GM12878 (cell line): ENCODE measurements at regions not wholly inside any gene's neighbourhood (a gene's known extent, or its start where the extent isn't known, plus 50 kb on each side); places are given as distances from the start of the nearest gene placed in this dataset.

ENCODE experiments used
- ATAC-seq: fragments of 200-7000 bp; cut with Tn5 transposase; 3 replicates; pipeline ENCODE4 v1.9.1; 2020; ENCODE audit warnings: mild to moderate bottlenecking, moderate library complexity
- BruUV-seq: library from RNA; stranded (reverse); fragments of 400-500 nt; replicated peaks from 2 replicates; lab custom pipeline; 2021; lab: Mats Ljungman, UMichigan
- CTCF ChIA-PET: fragments of 300-600 bp; sonication (Branson Sonifier 250); formaldehyde crosslinking; extraction: SDS; loops from one replicate; lab custom pipeline; 2021; ENCODE audit warnings: inconsistent platforms; lab: Yijun Ruan, JAX
- POLR2A ChIA-PET: fragments of 350-600 bp; formaldehyde crosslinking; extraction: SDS; loops from one replicate; lab custom pipeline; 2021; ENCODE audit warnings: inconsistent platforms; lab: Charles Lee
- RAD21 ChIA-PET: fragments of 300-600 bp; sonication (Branson Sonifier 250); formaldehyde crosslinking; loops from one replicate; lab custom pipeline; 2023; ENCODE audit warnings: antibody characterized with exemption; ENCODE audit not compliant: unreplicated experiment; lab: Charles Lee
- SMC1A ChIA-PET: fragments of 300-600 bp; sonication (Branson Sonifier 250); formaldehyde crosslinking; loops from one replicate; lab custom pipeline; 2023; ENCODE audit not compliant: unreplicated experiment, uncharacterized antibody; lab: Charles Lee
- DNase-seq: peaks from one replicate; pipeline ENCODE4 v3.0.0-alpha.2; 2011; ENCODE audit warnings: low read depth, low spot score
- FAIRE-seq: peaks from 3 replicates; lab custom pipeline; 2011; peaks lifted over from hg19 to GRCh38; lab: Jason Lieb, UNC
- H2AFZ ChIP-seq: 2 replicates; pipeline ENCODE4 v1.6.0; 2011; ENCODE audit warnings: low read depth, low read length, control low read depth; ENCODE audit not compliant: control insufficient read depth
- H3K27ac ChIP-seq: 2 replicates; pipeline ENCODE4 v1.5.1; 2011; ENCODE audit warnings: control low read depth; ENCODE audit not compliant: control insufficient read depth, insufficient read depth
- H3K27me3 ChIP-seq, 2 experiments: replicated peaks in 1 of 2; 2 replicates each; pipeline versions ENCODE4 v1.6.0 to v1.6.1; 2011; ENCODE audit warnings: low read length in 1 of 2; ENCODE audit not compliant: control insufficient read depth in 2 of 2, insufficient read depth in 2 of 2
- H3K36me3 ChIP-seq, 2 experiments: 2 replicates each; pipeline ENCODE4 v1.5.1; 2011; ENCODE audit warnings: low read length in 1 of 2; ENCODE audit not compliant: control insufficient read depth in 2 of 2, insufficient read depth in 2 of 2
- H3K4me1 ChIP-seq: 2 replicates; pipeline ENCODE4 v1.6.1; 2011; ENCODE audit warnings: mild to moderate bottlenecking, low read length, moderate library complexity, mixed read lengths; ENCODE audit not compliant: control insufficient read depth, insufficient read depth
- H3K4me2 ChIP-seq: 2 replicates; pipeline ENCODE4 v1.6.0; 2011; ENCODE audit warnings: control low read depth; ENCODE audit not compliant: control insufficient read depth, insufficient read depth
- H3K4me3 ChIP-seq: fragments of 200-600 bp; sonication (generic); 2 replicates; pipeline ENCODE4 v1.5.1; 2016
- H3K79me2 ChIP-seq: 2 replicates; pipeline ENCODE4 v1.6.0; 2011; ENCODE audit warnings: low read length; ENCODE audit not compliant: control insufficient read depth, insufficient read depth
- H3K9ac ChIP-seq: 2 replicates; pipeline ENCODE4 v1.8.0; 2011; ENCODE audit warnings: low read length, control low read depth, mixed read lengths; ENCODE audit not compliant: control insufficient read depth, insufficient read depth
- H3K9me3 ChIP-seq: replicated peaks from 3 replicates; pipeline ENCODE4 v1.5.1; 2011; ENCODE audit warnings: mild to moderate bottlenecking, low read length; ENCODE audit not compliant: control insufficient read depth, insufficient read depth
- H4K20me1 ChIP-seq: 2 replicates; pipeline ENCODE4 v1.6.0; 2011; ENCODE audit not compliant: control insufficient read depth, insufficient read depth
- HDAC2 ChIP-seq: fragments of 200-600 bp; sonication (generic); IDR thresholded peaks from 2 replicates; pipeline ENCODE4 v1.6.1; 2017
- MTA2 ChIP-seq: fragments of 450-650 bp; IDR thresholded peaks from 2 replicates; pipeline ENCODE4 v1.6.1; 2016; ENCODE audit warnings: low read depth, mild to moderate bottlenecking, moderate library complexity
- MXI1 ChIP-seq: fragments of 150-350 bp; IDR thresholded peaks from 2 replicates; pipeline ENCODE4 v1.6.1; 2011; ENCODE audit warnings: low read depth, mild to moderate bottlenecking, inconsistent platforms, low read length, improper control_type of control experiment
- MYC ChIP-seq: IDR thresholded peaks from 2 replicates; pipeline ENCODE4 v1.6.1; 2011; ENCODE audit warnings: mild to moderate bottlenecking, low read length, moderate library complexity, inconsistent platforms; ENCODE audit not compliant: insufficient read depth, insufficient replicate concordance, insufficient read length, severe bottlenecking
- POLR2AphosphoS5 ChIP-seq: IDR thresholded peaks from 2 replicates; pipeline ENCODE4 v1.6.1; 2011; ENCODE audit warnings: mild to moderate bottlenecking, low read length, inconsistent platforms
- SIX5 ChIP-seq: IDR thresholded peaks from 2 replicates; pipeline ENCODE4 v1.6.1; 2011; ENCODE audit warnings: mild to moderate bottlenecking, low read depth, low read length, moderate library complexity; ENCODE audit not compliant: severe bottlenecking
- STAT1 ChIP-seq: fragments of 450-650 bp; conservative IDR thresholded peaks from 2 replicates; pipeline ENCODE4 v1.6.1; 2014; ENCODE audit warnings: antibody characterized with exemption, mild to moderate bottlenecking
- TCF12 ChIP-seq: IDR thresholded peaks from 2 replicates; pipeline ENCODE4 v1.6.1; 2011; ENCODE audit warnings: low read depth, mild to moderate bottlenecking, low read length
- USF1 ChIP-seq: IDR thresholded peaks from 2 replicates; pipeline ENCODE4 v1.6.1; 2011; ENCODE audit warnings: borderline replicate concordance, low read depth, mild to moderate bottlenecking, moderate library complexity, mixed read lengths, low read length; ENCODE audit not compliant: insufficient read depth; ENCODE audit errors: extremely low read length
- USF2 ChIP-seq: IDR thresholded peaks from 2 replicates; pipeline ENCODE4 v1.6.1; 2011; ENCODE audit warnings: low read depth, low read length, improper control_type of control experiment, borderline replicate concordance
- ZNF217 ChIP-seq: fragments of 450-650 bp; IDR thresholded peaks from 2 replicates; pipeline ENCODE4 v1.6.1; 2017; ENCODE audit warnings: antibody characterized with exemption, mild to moderate bottlenecking
- ZNF592 ChIP-seq: fragments of 450-650 bp; IDR thresholded peaks from 2 replicates; pipeline ENCODE4 v1.6.1; 2017; ENCODE audit warnings: mild to moderate bottlenecking, moderate library complexity
- ZNF687 ChIP-seq: fragments of 450-650 bp; IDR thresholded peaks from 2 replicates; pipeline ENCODE4 v1.6.1; 2017; ENCODE audit warnings: mild to moderate bottlenecking, moderate library complexity
- WGBS: methylation state at CpG from one replicate; pipeline ENCODE4 v1.1.6; 2016; ENCODE audit warnings: low lambda C conversion rate; ENCODE audit not compliant: insufficient replicate concordance, insufficient coverage; ENCODE audit errors: missing lambda C conversion rate; 5-methylcytosine and 5-hydroxymethylcytosine counted together
- in situ Hi-C: fragments of 300-500 bp; cut with MboI; formaldehyde crosslinking; loops from 9 replicates; pipeline ENCODE4 v1.14.3; 2018; ENCODE audit warnings: mixed read lengths
- intact Hi-C: fragments of 100-400 bp; cut with micrococcal nuclease; formaldehyde crosslinking; loops from one replicate; pipeline ENCODE4 v1.14.2; 2022; ENCODE audit not compliant: unreplicated experiment

- TF ChIP-seq USF2 (no peak), SIX5 (no peak), ZNF592 (no peak), HDAC2 (no peak)
Measured at GRCh38 chr14:84520711-84521338, 1009.1 kb upstream of the FLRT2 start (continued).

- Histone ChIP-seq H3K9me3 (no peaks in the 10 kb centered on the region), H3K4me1 (no peaks in the 10 kb centered on the region), H3K9ac (no peak overlapping the region), H4K20me1 (no peaks in the 10 kb centered on the region), H3K4me3 (no peak overlapping the region), H3K4me2 (no peak overlapping the region), H3K36me3 (no peaks in the 10 kb centered on the region), H3K27me3 (no peaks in the 10 kb centered on the region), H2AFZ (no peak overlapping the region), H3K79me2 (no peaks in the 10 kb centered on the region), H3K27ac (no peak overlapping the region)
- SMC1A ChIA-PET, result no interaction called here
- CTCF ChIA-PET, result no interaction called here
- RAD21 ChIA-PET, result interaction anchor here (1.4 kb wide), 1 partner anchor 9 kb away, joined by 3 read pairs; no protein-coding TSS in a partner anchor
- DNase-seq (no peak), FAIRE-seq (no peak), ATAC-seq (peak; percentile 21; the same call in 1 of the 3 replicates)
- intact Hi-C loops, result no loop called here
- no TSS peak for BruUV-seq
- 50% methylated on average over 2 of the region's 2 CpGs for WGBS
- POLR2A ChIA-PET, result no interaction called here
- in situ Hi-C loops, result no loop called here
- no peak for TF ChIP-seq MTA2
- no peak for TF ChIP-seq MYC
- TF ChIP-seq ZNF687, result no peak
- no peak for TF ChIP-seq MXI1
- TF ChIP-seq ZNF217, result no peak
- no peak for TF ChIP-seq TCF12
- TF ChIP-seq USF1, result no peak
- TF ChIP-seq POLR2AphosphoS5, result no peak
- no peak for TF ChIP-seq STAT1
Measured at GRCh38 chr14:84523746-84524145, 1006.2 kb upstream of the FLRT2 start.
